Urothelium cell line (cell line): ENCODE measurements at regions not wholly inside any gene's neighbourhood (a gene's known extent, or its start where the extent isn't known, plus 50 kb on each side); places are given as distances from the start of the nearest gene placed in this dataset.
"Not testable (repeated sequence)": the region's sequence is repeated elsewhere in the genome, so short reads cannot be mapped to it uniquely, and the experiment has no call there.

Source experiments
- DNase-seq: peaks from one replicate; pipeline ENCODE4 v3.0.0; 2011; ENCODE audit warnings: low spot score, mixed read lengths
- FAIRE-seq: peaks from 2 replicates; lab custom pipeline; 2011; peaks lifted over from hg19 to GRCh38; lab: Jason Lieb, UNC

GRCh38 chr15:31217067-31217466, 109.6 kb upstream of the KLF13 start:
- FAIRE-seq (no peak), DNase-seq (no peak)

- no peak for DNase-seq
- FAIRE-seq: no peak
These were observed 108.9 kb upstream of the KLF13 start for GRCh38 chr15:31217566-31218270.

- DNase-seq (no peak), FAIRE-seq (no peak)
These were observed 107.4 kb upstream of the KLF13 start for GRCh38 chr15:31219221-31219620.

GRCh38 chr15:31221936-31222515, 104.6 kb upstream of the KLF13 start:
- peak; percentile 43 for DNase-seq
- FAIRE-seq: no peak

- no peak for DNase-seq
- no peak for FAIRE-seq
These were observed 103.8 kb upstream of the KLF13 start for GRCh38 chr15:31222773-31223341.

- DNase-seq: no peak
- FAIRE-seq: no peak
These were observed 102.9 kb upstream of the KLF13 start for GRCh38 chr15:31223478-31224350.

GRCh38 chr15:31224661-31225060, 102.0 kb upstream of the KLF13 start:
- DNase-seq, FAIRE-seq: not testable (repeated sequence)

- DNase-seq (no peak), FAIRE-seq (no peak)
These were observed 101.2 kb upstream of the KLF13 start for GRCh38 chr15:31225356-31225955.

- no peak for DNase-seq
- FAIRE-seq: no peak
These were observed 100.6 kb upstream of the KLF13 start for GRCh38 chr15:31226021-31226420.

- no peak for FAIRE-seq
These were observed 99.4 kb upstream of the KLF13 start for GRCh38 chr15:31227235-31227634.

GRCh38 chr15:31228011-31228484, 98.6 kb upstream of the KLF13 start:
- DNase-seq (no peak), FAIRE-seq (no peak)

More at GRCh38 chr15:31227235-31227634, 99.4 kb upstream of the KLF13 start:
- DNase-seq: no peak

GRCh38 chr15:31228980-31229826, 97.4 kb upstream of the KLF13 start:
- FAIRE-seq (no peak), DNase-seq (no peak)

GRCh38 chr15:31230630-31231485, 95.8 kb upstream of the KLF13 start:
- FAIRE-seq (no peak), DNase-seq (no peak)

GRCh38 chr15:31234815-31235214, 91.8 kb upstream of the KLF13 start:
- FAIRE-seq (no peak), DNase-seq (no peak)

GRCh38 chr15:31235311-31236183, 91.1 kb upstream of the KLF13 start:
- DNase-seq (peak; percentile 56), FAIRE-seq (no peak)

- FAIRE-seq (no peak), DNase-seq (peak; percentile 92)
These were observed 90.2 kb upstream of the KLF13 start for GRCh38 chr15:31236184-31237042.

- FAIRE-seq (no peak), DNase-seq (no peak)
These were observed 89.7 kb upstream of the KLF13 start for GRCh38 chr15:31237043-31237324.
